RPMI8226 (cell line): ENCODE measurements at regions not wholly inside any gene's neighbourhood (a gene's known extent, or its start where the extent isn't known, plus 50 kb on each side); places are given as distances from the start of the nearest gene placed in this dataset.

Source experiments
- DNase-seq: peaks from one replicate; pipeline ENCODE4 v3.0.0-alpha.2; 2015

GRCh38 chr12:105906561-105906960 lies 232.2 kb downstream of the NUAK1 start:
- no peak for DNase-seq

GRCh38 chr12:105907982-105908381 lies 230.8 kb downstream of the NUAK1 start:
- DNase-seq = no peak

DNA sequence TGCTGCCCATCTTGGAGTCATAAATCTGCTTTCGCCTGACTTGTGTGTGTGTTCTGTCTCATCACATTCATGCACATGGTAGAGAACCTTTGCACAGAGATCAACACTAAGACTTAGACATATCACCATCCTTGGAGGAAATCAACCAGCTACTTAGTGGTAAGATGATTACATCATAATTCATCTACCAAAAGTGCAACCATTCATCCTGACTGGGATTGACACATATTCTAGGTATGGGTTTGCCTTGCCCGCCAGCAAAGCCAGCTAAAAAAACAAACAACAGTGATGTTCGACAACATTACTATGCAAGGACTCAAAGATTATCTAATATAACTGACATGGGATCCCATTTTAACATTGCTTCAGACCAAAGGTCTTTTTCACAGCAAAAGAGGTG lies 228.7 kb downstream of the NUAK1 start:
- DNase-seq = no peak

DNA sequence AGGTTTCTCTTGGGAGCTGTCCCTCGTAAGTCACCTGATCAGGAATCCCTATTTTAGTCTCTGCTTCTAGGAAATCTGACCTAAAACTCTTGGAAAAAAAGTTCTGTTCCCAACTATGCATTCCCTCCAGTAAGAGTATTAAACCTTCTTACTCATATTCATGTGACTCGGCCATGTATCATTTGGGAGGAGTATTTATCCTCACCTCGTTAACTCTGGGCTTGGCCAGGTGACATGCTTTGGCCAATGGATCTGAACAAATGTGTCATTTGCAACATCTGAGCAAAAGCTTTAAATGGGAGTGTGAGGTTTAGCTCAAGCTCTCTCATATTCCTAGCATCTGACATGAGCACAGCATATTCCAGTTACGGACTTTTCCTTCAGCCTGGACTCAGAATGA lies 226.8 kb downstream of the NUAK1 start:
- no peak for DNase-seq

GRCh38 chr12:105912882-105913678 lies 225.7 kb downstream of the NUAK1 start:
- no peak for DNase-seq

- no peak for DNase-seq
These were observed 222.6 kb downstream of the NUAK1 start for GRCh38 chr12:105915997-105916759.

- no peak for DNase-seq
These were observed 222.1 kb downstream of the NUAK1 start for GRCh38 chr12:105916760-105917039.

GRCh38 chr12:105920161-105920684 lies 218.5 kb downstream of the NUAK1 start:
- DNase-seq = no peak

GRCh38 chr12:105921055-105921454 lies 217.7 kb downstream of the NUAK1 start:
- no peak for DNase-seq

- no peak for DNase-seq
These were observed 216.7 kb downstream of the NUAK1 start for GRCh38 chr12:105921872-105922669.

DNA sequence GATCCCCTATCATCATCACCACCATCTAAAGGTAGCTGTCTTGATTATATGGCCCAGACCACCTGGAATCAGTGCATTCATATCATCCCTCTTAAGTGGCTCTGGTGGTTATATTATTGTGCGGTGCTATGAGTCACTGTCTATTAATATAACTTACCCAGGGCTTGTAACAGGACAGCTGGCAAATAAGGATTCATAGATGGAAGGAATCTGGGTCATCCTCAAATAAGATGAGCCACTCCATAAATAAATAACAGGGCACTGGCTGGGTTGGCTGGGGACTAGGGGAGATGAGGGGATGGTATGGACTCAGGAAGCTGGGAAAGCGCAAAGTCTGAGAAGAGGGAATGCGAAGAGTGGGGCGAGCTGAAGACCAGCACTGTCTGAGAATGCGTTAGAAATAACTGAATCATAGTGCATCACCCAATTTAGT lies 216.1 kb downstream of the NUAK1 start:
- DNase-seq = no peak

DNA sequence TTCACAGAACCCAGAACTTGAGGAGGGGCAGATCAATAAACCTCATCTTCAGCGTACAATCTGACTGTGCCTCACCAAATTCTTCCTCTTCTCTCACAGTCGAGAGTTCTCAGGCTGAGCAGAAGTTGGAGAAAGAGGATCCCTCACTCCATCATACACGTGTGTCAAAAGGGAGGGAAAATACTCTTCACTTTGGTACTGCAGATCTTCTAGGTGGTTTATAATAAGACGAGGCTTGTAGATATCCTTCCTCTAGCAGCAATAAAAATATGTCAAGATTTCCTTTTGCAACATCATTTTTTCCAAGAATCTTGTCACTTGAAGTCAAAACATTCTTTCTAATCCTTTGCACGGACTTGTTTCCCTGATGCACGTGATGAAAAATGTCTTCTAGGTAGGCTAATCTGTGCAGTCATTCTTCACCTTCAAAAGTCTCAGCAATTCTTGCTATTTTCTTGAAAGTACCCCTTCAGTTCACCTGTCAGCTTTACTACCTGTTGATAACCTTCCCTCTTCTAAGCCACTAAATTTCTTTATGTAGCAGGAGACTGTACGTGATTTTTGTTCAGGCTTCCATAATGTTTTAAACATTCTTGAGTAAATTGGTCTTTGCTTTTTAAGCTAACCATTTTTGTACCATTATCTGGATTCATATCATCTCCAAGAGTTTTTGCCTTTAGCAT lies 214.1 kb downstream of the NUAK1 start:
- no peak for DNase-seq

DNA sequence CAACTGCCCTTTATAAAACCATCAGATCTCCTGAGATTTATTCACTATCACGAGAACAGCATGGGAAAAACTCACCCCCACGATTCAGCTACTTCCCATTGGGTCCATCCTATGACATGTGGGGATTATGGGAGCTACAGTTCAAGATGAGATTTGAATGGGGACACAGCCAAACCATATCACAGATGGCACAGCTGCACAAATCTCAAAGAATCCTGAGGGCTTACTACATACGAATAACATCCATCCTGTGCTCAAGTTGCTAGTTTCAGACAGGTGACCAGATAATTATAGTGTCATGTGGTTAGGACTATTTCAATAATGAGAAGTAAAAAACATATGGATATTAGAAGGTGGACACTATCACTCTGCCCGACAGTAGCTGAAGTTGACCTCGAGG lies 211.2 kb downstream of the NUAK1 start:
- DNase-seq = no peak

- DNase-seq = no peak
These were observed 210.3 kb downstream of the NUAK1 start for GRCh38 chr12:105928436-105928835.

DNA sequence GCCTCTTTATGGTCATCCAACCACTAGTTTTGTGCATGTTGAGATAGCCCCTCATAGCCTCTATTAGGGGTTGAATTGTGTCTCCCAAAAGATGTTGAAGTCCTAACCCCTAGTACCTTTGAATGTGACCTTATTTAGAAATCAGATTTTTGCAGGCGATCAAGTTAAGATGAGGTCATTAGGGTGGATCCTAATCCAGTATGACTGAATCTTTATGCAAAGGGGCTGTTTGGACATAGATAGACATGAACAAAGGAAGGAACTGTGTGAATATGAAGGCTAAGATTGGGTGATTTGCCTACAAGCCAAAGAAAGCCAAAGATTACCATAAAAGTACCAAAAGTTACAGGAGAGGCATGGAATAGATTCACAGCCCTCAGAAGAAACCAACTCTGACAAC lies 209.6 kb downstream of the NUAK1 start:
- no peak for DNase-seq

- no peak for DNase-seq
These were observed 207.9 kb downstream of the NUAK1 start for GRCh38 chr12:105930557-105931503.

DNA sequence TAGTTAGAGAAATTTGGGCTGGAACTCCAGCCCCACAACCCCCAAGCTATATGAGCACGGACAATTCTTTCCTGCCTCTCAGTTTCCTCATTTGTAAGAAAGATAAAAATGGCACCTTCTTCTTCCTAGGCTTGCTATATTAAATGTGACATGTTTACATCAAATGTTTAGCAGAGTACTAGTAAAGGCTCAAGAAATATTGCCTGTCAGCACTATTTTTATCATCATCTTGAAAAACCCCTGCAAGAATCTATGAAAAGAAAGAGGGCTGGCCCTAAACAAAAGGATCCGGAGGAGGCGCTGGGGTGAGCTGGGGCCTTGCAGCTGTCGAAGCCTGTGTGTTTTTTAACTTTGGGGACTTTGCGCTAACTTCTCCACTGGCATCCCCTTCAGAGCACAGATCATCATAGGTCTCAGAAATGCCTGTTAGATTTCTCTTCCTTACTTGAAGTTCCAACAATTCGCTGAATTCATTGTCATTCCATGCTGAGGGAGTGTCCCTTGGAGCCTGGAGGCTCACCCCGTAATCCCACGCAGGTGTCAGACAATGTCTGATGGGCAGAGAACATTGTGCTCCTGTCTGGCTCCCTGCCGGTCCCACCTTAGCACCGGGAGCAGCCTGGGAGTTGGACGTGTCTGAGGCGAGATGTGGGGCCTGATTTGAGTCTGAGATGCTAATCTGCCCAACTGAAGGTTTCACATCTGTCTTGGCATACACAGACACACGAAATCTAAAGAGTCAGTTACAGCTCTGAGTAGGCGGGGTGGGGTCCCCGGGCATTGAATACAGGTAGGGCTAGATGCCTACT lies 206.8 kb downstream of the NUAK1 start:
- no peak for DNase-seq

DNA sequence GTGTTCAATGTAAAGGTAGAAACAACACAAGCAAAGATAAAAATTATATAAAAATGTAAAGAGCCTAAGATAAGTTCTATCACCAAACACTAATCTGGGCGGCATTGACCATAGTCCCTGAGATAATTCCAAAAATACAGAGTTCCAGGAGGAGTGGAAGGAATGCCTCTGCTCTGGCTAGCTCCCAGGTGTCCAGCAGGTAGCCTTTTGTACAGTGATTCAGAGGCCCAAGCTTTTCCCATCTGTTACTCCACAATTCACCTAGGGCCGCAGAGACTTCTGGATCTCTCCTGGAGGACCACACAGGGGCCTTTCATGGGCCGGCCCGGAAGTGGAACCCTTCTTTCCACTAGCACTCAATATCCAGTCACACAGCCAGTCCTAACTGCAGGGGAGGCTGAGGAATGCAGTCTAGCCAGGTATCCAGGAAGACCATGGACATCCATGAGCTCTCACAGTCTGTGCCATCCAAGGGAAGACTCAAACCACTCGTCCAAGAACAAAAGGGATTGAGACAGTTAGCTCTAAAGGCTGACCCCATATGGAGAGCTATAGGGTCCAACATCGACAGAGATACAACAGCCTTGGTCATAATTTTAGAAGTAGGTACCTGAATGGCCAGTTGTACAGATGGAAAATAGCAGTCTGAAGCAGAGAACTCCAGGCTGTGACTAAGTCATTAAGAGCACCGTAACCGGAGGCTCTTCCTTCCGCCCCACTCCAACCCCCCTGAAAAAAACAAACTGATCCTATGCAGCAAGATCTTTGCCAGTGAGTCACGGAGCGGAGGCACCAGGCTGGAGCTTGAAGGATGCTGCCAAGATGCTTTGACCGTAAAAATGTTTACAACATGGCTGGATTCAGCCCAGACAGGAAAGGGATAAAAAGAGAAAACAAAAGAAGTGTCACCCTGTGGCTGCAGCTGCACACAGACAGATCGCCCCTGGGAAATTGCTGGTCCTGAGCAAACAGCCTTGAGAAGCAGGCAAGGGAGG lies 204.8 kb downstream of the NUAK1 start:
- no peak for DNase-seq

DNA sequence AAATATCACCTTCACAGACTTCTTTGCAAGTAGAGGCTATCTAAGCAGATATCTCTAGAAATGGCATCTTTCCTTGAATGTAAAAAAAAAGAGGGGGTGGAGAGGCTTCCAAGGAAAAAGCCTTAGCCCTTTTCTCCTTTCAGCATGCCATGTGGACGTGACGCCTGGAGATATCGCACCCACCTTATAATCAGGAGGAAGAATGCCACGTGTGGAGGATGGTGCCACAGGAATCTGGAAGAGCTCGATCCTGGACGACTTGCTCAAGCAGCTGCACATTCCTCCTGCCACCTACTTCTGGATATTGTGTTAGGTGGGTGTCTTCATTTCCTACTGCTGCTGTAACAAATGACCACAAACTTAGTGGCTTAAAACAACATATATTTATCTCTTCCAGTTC lies 203.6 kb downstream of the NUAK1 start:
- DNase-seq = no peak

GRCh38 chr12:105935981-105936380 lies 202.8 kb downstream of the NUAK1 start:
- no peak for DNase-seq
